GM12878 (cell line): ENCODE measurements at regions not wholly inside any gene's neighbourhood (a gene's known extent, or its start where the extent isn't known, plus 50 kb on each side); places are given as distances from the start of the nearest gene placed in this dataset.

Source experiments
- ATAC-seq: fragments of 200-7000 bp; cut with Tn5 transposase; 3 replicates; pipeline ENCODE4 v1.9.1; 2020; ENCODE audit warnings: mild to moderate bottlenecking, moderate library complexity
- BruUV-seq: library from RNA; stranded (reverse); fragments of 400-500 nt; replicated peaks from 2 replicates; lab custom pipeline; 2021; lab: Mats Ljungman, UMichigan
- CTCF ChIA-PET: fragments of 300-600 bp; sonication (Branson Sonifier 250); formaldehyde crosslinking; extraction: SDS; loops from one replicate; lab custom pipeline; 2021; ENCODE audit warnings: inconsistent platforms; lab: Yijun Ruan, JAX
- POLR2A ChIA-PET: fragments of 350-600 bp; formaldehyde crosslinking; extraction: SDS; loops from one replicate; lab custom pipeline; 2021; ENCODE audit warnings: inconsistent platforms; lab: Charles Lee
- RAD21 ChIA-PET: fragments of 300-600 bp; sonication (Branson Sonifier 250); formaldehyde crosslinking; loops from one replicate; lab custom pipeline; 2023; ENCODE audit warnings: antibody characterized with exemption; ENCODE audit not compliant: unreplicated experiment; lab: Charles Lee
- SMC1A ChIA-PET: fragments of 300-600 bp; sonication (Branson Sonifier 250); formaldehyde crosslinking; loops from one replicate; lab custom pipeline; 2023; ENCODE audit not compliant: unreplicated experiment, uncharacterized antibody; lab: Charles Lee
- DNase-seq: peaks from one replicate; pipeline ENCODE4 v3.0.0-alpha.2; 2011; ENCODE audit warnings: low read depth, low spot score
- FAIRE-seq: peaks from 3 replicates; lab custom pipeline; 2011; peaks lifted over from hg19 to GRCh38; lab: Jason Lieb, UNC
- H2AFZ ChIP-seq: 2 replicates; pipeline ENCODE4 v1.6.0; 2011; ENCODE audit warnings: low read depth, low read length, control low read depth; ENCODE audit not compliant: control insufficient read depth
- H3K27ac ChIP-seq: 2 replicates; pipeline ENCODE4 v1.5.1; 2011; ENCODE audit warnings: control low read depth; ENCODE audit not compliant: control insufficient read depth, insufficient read depth
- H3K27me3 ChIP-seq, 2 experiments: replicated peaks in 1 of 2; 2 replicates each; pipeline versions ENCODE4 v1.6.0 to v1.6.1; 2011; ENCODE audit warnings: low read length in 1 of 2; ENCODE audit not compliant: control insufficient read depth in 2 of 2, insufficient read depth in 2 of 2
- H3K36me3 ChIP-seq, 2 experiments: 2 replicates each; pipeline ENCODE4 v1.5.1; 2011; ENCODE audit warnings: low read length in 1 of 2; ENCODE audit not compliant: control insufficient read depth in 2 of 2, insufficient read depth in 2 of 2
- H3K4me1 ChIP-seq: 2 replicates; pipeline ENCODE4 v1.6.1; 2011; ENCODE audit warnings: mild to moderate bottlenecking, low read length, moderate library complexity, mixed read lengths; ENCODE audit not compliant: control insufficient read depth, insufficient read depth
- H3K4me2 ChIP-seq: 2 replicates; pipeline ENCODE4 v1.6.0; 2011; ENCODE audit warnings: control low read depth; ENCODE audit not compliant: control insufficient read depth, insufficient read depth
- H3K4me3 ChIP-seq: fragments of 200-600 bp; sonication (generic); 2 replicates; pipeline ENCODE4 v1.5.1; 2016
- H3K79me2 ChIP-seq: 2 replicates; pipeline ENCODE4 v1.6.0; 2011; ENCODE audit warnings: low read length; ENCODE audit not compliant: control insufficient read depth, insufficient read depth
- H3K9ac ChIP-seq: 2 replicates; pipeline ENCODE4 v1.8.0; 2011; ENCODE audit warnings: low read length, control low read depth, mixed read lengths; ENCODE audit not compliant: control insufficient read depth, insufficient read depth
- H3K9me3 ChIP-seq: replicated peaks from 3 replicates; pipeline ENCODE4 v1.5.1; 2011; ENCODE audit warnings: mild to moderate bottlenecking, low read length; ENCODE audit not compliant: control insufficient read depth, insufficient read depth
- H4K20me1 ChIP-seq: 2 replicates; pipeline ENCODE4 v1.6.0; 2011; ENCODE audit not compliant: control insufficient read depth, insufficient read depth
- RELA ChIP-seq: fragments of 450-650 bp; IDR thresholded peaks from 2 replicates; pipeline ENCODE4 v1.8.0; 2014; ENCODE audit warnings: borderline replicate concordance; ENCODE audit not compliant: partially characterized antibody
- SUPT20H ChIP-seq: IDR thresholded peaks from 2 replicates; pipeline ENCODE4 v1.6.1; 2011; ENCODE audit warnings: low read depth, mild to moderate bottlenecking, low read length, moderate library complexity, borderline replicate concordance; ENCODE audit not compliant: control insufficient read depth
- ZNF274 ChIP-seq: IDR thresholded peaks from one replicate; pipeline ENCODE4 v1.8.0; 2011; ENCODE audit not compliant: insufficient read length, insufficient read depth
- ZZZ3 ChIP-seq: IDR thresholded peaks from 2 replicates; pipeline ENCODE4 v1.6.1; 2011; ENCODE audit warnings: low read depth; ENCODE audit not compliant: control insufficient read depth, insufficient read length
- WGBS: methylation state at CpG from one replicate; pipeline ENCODE4 v1.1.6; 2016; ENCODE audit warnings: low lambda C conversion rate; ENCODE audit not compliant: insufficient replicate concordance, insufficient coverage; ENCODE audit errors: missing lambda C conversion rate; 5-methylcytosine and 5-hydroxymethylcytosine counted together
- in situ Hi-C: fragments of 300-500 bp; cut with MboI; formaldehyde crosslinking; loops from 9 replicates; pipeline ENCODE4 v1.14.3; 2018; ENCODE audit warnings: mixed read lengths
- intact Hi-C: fragments of 100-400 bp; cut with micrococcal nuclease; formaldehyde crosslinking; loops from one replicate; pipeline ENCODE4 v1.14.2; 2022; ENCODE audit not compliant: unreplicated experiment
- TF ChIP-seq, protein P1 (sequence below), 3 experiments: IDR thresholded peaks in 2 of 3; conservative IDR thresholded peaks in 1 of 3; 2 replicates each; pipeline ENCODE4 v1.5.1; 2011; ENCODE audit warnings: low read depth in 3 of 3, low read length in 3 of 3, mild to moderate bottlenecking in 3 of 3, control low read depth in 2 of 3, moderate library complexity in 2 of 3, inconsistent platforms in 1 of 3, mixed read lengths in 1 of 3; ENCODE audit not compliant: control insufficient read depth in 2 of 3, insufficient read depth in 1 of 3; ENCODE audit errors: extremely low read depth in 1 of 3

DNA sequence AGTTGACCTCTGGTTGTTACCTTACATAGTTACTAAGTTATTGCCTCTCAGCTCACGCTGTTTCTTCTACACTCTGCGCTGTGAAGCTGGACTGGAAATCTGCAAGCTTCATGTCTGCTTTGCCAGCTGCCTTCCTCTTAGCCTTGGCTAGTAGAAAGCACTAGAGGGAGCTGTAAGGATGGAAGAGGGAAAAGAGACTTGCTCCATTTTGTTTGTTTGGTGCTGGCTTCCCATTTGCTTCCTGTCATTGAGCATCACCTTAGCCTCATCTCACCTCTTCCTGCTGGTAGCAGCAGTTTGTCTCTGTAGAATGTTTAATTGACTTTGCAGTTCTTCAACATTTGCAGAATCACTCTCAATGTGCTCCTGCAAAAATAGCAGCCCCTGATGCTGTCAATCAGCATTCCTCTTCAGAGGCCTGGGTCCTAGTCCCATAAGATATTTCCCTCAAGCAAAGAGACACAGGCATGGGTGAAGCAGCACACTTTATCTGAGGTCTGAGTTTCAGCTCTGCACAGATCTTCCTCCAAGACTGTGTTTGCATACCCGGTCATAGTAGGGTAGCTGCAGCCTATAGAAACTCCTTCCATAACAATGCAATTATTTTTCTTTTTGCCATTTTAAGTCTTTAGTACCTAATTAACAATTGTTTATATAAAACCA, 302.2 kb upstream of the EPHA7 start:
- FAIRE-seq (no peak), DNase-seq (no peak), ATAC-seq (peak; percentile 68)
- CTCF ChIA-PET, result interaction anchor here (0.8 to 1.3 kb wide), 2 partner anchors 9 to 1369 kb away, joined by 3 to 5 read pairs; no protein-coding TSS in a partner anchor
- Histone ChIP-seq H3K27ac (no peak overlapping the region), H2AFZ (no peak overlapping the region), H3K4me2 (no peak overlapping the region), H4K20me1 (no peaks in the 10 kb centered on the region), H3K79me2 (no peaks in the 10 kb centered on the region), H3K9ac (no peak overlapping the region), H3K36me3 (no peaks in the 10 kb centered on the region), H3K4me1 (no peaks in the 10 kb centered on the region), H3K4me3 (no peak overlapping the region), H3K27me3 (no peaks in the 10 kb centered on the region), H3K9me3 (no peaks in the 10 kb centered on the region)
- RAD21 ChIA-PET, result no interaction called here
- 13% methylated on average over 3 of the region's 3 CpGs for WGBS
- SMC1A ChIA-PET, result no interaction called here
- intact Hi-C loops (no loop called here), in situ Hi-C loops (no loop called here)
- TF ChIP-seq ZNF274 (no peak), SUPT20H (no peak), ZZZ3 (no peak), RELA (no peak)
- TF ChIP-seq, protein P1, sequence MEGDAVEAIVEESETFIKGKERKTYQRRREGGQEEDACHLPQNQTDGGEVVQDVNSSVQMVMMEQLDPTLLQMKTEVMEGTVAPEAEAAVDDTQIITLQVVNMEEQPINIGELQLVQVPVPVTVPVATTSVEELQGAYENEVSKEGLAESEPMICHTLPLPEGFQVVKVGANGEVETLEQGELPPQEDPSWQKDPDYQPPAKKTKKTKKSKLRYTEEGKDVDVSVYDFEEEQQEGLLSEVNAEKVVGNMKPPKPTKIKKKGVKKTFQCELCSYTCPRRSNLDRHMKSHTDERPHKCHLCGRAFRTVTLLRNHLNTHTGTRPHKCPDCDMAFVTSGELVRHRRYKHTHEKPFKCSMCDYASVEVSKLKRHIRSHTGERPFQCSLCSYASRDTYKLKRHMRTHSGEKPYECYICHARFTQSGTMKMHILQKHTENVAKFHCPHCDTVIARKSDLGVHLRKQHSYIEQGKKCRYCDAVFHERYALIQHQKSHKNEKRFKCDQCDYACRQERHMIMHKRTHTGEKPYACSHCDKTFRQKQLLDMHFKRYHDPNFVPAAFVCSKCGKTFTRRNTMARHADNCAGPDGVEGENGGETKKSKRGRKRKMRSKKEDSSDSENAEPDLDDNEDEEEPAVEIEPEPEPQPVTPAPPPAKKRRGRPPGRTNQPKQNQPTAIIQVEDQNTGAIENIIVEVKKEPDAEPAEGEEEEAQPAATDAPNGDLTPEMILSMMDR (IDR thresholded peaks at IDR 0.05 in 2 of 3, conservative IDR thresholded peaks at IDR 0.05 in 1 of 3; ENCODE audit: control insufficient read depth in 2 of 3, extremely low read depth in 1 of 3, insufficient read depth in 1 of 3, low read depth in 3 of 3, low read length in 3 of 3), result peak in 2 of 3 experiments; percentile 15 to 26; a peak in 2 of 6 replicates
- POLR2A ChIA-PET, result no interaction called here
- BruUV-seq, result no TSS peak
